Body of pancreas (tissue), 4 donors: ENCODE measurements at regions not wholly inside any gene's neighbourhood (a gene's known extent, or its start where the extent isn't known, plus 50 kb on each side); places are given as distances from the start of the nearest gene placed in this dataset.

ENCODE experiments used
- CTCF ChIP-seq, 7 experiments: fragments of 450-650 bp in 4 of 7; fragments of 200-600 bp in 3 of 7; sonication (generic) in 3 of 7; IDR thresholded peaks; one replicate each; pipeline ENCODE4 v1.5.1; 2016 to 2019; ENCODE audit warnings: antibody characterized with exemption in 7 of 7
- POLR2A ChIP-seq, 3 donors: fragments of 450-650 bp; IDR thresholded peaks; one replicate each; pipeline ENCODE4 v1.6.1; 2016; ENCODE audit warnings: antibody characterized with exemption in 3 of 3, mild to moderate bottlenecking in 2 of 3

- no peak for TF ChIP-seq POLR2A (IDR thresholded peaks at IDR 0.05)
- no peak for TF ChIP-seq CTCF (IDR thresholded peaks at IDR 0.05)
These were observed 126.9 kb upstream of the BMP5 start for GRCh38 chr6:56002336-56002735.
